Choroid plexus epithelial cell (primary cell): ENCODE measurements at regions not wholly inside any gene's neighbourhood (a gene's known extent, or its start where the extent isn't known, plus 50 kb on each side); places are given as distances from the start of the nearest gene placed in this dataset.

Experiments used
- DNase-seq: peaks from one replicate; pipeline ENCODE4 v3.0.0-alpha.2; 2010; ENCODE audit warnings: low read depth
- H3K4me3 ChIP-seq: 2 replicates; pipeline ENCODE4 v1.5.1; 2011; ENCODE audit warnings: low read depth, mild to moderate bottlenecking, control low read depth, low read length, moderate library complexity
- TF ChIP-seq, protein P1 (sequence below): conservative IDR thresholded peaks from 2 replicates; pipeline ENCODE4 v1.5.1; 2011; ENCODE audit warnings: low read depth, mild to moderate bottlenecking, control low read depth, inconsistent platforms, low read length, moderate library complexity

- TF ChIP-seq, protein P1, sequence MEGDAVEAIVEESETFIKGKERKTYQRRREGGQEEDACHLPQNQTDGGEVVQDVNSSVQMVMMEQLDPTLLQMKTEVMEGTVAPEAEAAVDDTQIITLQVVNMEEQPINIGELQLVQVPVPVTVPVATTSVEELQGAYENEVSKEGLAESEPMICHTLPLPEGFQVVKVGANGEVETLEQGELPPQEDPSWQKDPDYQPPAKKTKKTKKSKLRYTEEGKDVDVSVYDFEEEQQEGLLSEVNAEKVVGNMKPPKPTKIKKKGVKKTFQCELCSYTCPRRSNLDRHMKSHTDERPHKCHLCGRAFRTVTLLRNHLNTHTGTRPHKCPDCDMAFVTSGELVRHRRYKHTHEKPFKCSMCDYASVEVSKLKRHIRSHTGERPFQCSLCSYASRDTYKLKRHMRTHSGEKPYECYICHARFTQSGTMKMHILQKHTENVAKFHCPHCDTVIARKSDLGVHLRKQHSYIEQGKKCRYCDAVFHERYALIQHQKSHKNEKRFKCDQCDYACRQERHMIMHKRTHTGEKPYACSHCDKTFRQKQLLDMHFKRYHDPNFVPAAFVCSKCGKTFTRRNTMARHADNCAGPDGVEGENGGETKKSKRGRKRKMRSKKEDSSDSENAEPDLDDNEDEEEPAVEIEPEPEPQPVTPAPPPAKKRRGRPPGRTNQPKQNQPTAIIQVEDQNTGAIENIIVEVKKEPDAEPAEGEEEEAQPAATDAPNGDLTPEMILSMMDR = no peak
Observed at GRCh38 chr15:85297537-85297936, 82.9 kb upstream of the AKAP13 start.

DNA sequence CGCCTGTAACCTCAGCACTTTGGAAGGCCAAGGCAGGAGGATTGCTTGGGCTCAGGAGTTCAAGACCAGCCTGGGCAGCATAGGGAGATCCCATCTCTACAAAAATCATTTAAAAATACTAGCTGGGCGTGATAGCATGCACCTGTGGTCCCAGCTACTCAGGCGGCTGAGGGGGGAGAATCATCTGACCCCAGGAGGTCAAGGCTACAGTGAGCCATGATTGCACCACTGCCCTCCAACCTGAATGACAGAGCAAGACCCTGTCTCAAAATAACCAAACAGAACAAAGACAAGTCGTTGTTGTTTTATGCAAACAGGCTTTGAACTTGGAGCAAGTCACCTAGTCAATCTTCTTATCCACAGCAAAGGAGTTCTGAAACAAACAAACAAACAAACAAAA lies 82.0 kb upstream of the AKAP13 start:
- H3K4me3 ChIP-seq = no peak overlapping the region
- no peak for DNase-seq
- TF ChIP-seq, protein P1 = no peak

More at GRCh38 chr15:85297537-85297936, 82.9 kb upstream of the AKAP13 start:
- no peak for DNase-seq
- H3K4me3 ChIP-seq = no peak overlapping the region

DNA sequence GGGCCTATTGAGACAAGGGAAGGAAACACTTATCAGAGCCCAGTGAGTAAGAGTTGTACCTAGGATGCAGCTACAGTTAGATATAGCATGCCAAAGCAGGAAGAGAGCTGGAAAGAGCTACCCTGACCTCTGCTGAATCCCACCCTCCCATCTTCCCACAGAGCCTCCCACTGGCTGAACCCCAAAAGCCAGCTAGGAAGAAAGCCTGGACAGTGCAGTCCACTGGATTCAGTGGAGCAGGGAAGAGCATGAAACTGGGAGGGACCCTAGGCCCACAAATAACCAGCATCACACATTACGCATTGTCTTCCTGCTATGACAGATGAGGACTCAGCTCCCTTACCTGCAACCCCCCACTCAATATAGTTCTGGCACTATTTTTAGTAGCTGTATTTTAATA lies 81.5 kb upstream of the AKAP13 start:
- H3K4me3 ChIP-seq = no peak overlapping the region
- DNase-seq = no peak
- TF ChIP-seq, protein P1 = no peak

GRCh38 chr15:85302271-85302670 lies 78.1 kb upstream of the AKAP13 start:
- DNase-seq = no peak
- H3K4me3 ChIP-seq = no peak overlapping the region
- TF ChIP-seq, protein P1 = no peak

- no peak overlapping the region for H3K4me3 ChIP-seq
- TF ChIP-seq, protein P1 = no peak
- DNase-seq = no peak
Observed at GRCh38 chr15:85305050-85305449, 75.4 kb upstream of the AKAP13 start.

- no peak for DNase-seq
- TF ChIP-seq, protein P1 = no peak
- no peak overlapping the region for H3K4me3 ChIP-seq
Observed at GRCh38 chr15:85306946-85307686, 73.3 kb upstream of the AKAP13 start.

DNA sequence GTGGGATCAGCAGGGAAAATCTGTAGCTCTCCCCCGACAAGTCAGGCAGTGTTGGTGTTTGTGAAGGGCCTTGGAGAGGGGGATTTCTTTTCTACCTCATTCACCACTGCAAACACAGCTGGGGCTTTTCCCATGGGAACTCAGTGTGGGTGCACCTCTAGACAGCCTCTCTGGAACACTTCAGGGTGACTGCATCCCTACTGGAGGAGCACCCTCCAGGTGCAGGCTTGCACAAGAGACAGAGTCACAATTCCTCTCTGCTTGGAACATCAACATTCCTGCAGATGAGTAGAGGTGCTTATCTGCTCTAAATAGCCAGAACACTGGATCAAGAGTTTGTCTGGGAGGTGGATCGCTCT lies 72.7 kb upstream of the AKAP13 start:
- TF ChIP-seq, protein P1 = no peak
- H3K4me3 ChIP-seq = no peak overlapping the region
- no peak for DNase-seq
